SU-DHL-6 (cell line): ENCODE measurements at regions not wholly inside any gene's neighbourhood (a gene's known extent, or its start where the extent isn't known, plus 50 kb on each side); places are given as distances from the start of the nearest gene placed in this dataset.

Source experiments
- CTCF ChIP-seq: fragments of 200-600 bp; sonication (generic); IDR thresholded peaks from one replicate; pipeline ENCODE4 v1.5.1; 2017; ENCODE audit warnings: antibody characterized with exemption, mild to moderate bottlenecking, low read length, moderate library complexity; ENCODE audit not compliant: insufficient read depth, poor library complexity, severe bottlenecking
- EZH2phosphoT487 ChIP-seq: fragments of 200-600 bp; sonication (generic), shearing (Covaris generic); conservative IDR thresholded peaks from 2 replicates; pipeline ENCODE4 v1.6.1; 2018; ENCODE audit warnings: mild to moderate bottlenecking, antibody characterized with exemption, low read length, moderate library complexity, mixed read lengths

GRCh38 chr5:154624341-154624740 lies 130.8 kb upstream of the LARP1 start:
- no peak for TF ChIP-seq CTCF
- TF ChIP-seq EZH2phosphoT487: no peak
